ENCODE measurements at regions not wholly inside any gene's neighbourhood (a gene's known extent, or its start where the extent isn't known, plus 50 kb on each side); places are given as distances from the start of the nearest gene placed in this dataset.
"Not testable (repeated sequence)": the region's sequence is repeated elsewhere in the genome, so short reads cannot be mapped to it uniquely, and the experiment has no call there.

DNA sequence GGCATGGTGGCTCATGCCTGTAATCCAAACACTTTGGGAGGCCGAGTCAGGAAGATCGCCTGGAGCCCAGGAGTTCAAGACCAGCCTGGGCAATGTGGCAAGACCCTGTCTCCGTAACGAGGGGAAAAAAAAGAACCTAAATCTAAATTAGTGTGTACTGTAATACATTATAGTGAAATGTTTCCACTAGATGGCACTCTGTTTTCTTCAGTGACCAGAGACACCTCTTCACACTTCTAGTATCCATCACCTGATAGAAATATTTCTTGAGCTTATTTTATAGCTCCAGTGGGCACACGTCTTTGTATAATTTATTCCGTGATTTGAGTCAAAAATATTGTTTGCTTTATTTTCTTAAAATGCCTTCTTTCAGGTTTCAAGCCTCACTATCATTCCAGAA is 600.9 kb upstream of the DIPK2B start:
- POLR2A ChIA-PET: interaction anchor here (1.2 kb wide), 1 partner anchor 32 kb away, joined by 3 read pairs; no protein-coding TSS in a partner anchor
- no peaks in the 10 kb centered on the region for H3K9me3 ChIP-seq (replicated peaks; ENCODE audit: control insufficient read depth, insufficient read depth, low read length)
- no peak overlapping the region for H3K4me3 ChIP-seq (replicated peaks in 1 of 3; ENCODE audit: insufficient read depth in 1 of 3, low read depth in 1 of 3, low read length in 3 of 3)
- CTCF ChIA-PET: interaction anchor here (0.6 to 1.8 kb wide), 18 partner anchors 8 to 607 kb away, joined by 3 to 20 read pairs (median 5); no protein-coding TSS in a partner anchor
- no peak overlapping the region for H3K9ac ChIP-seq (replicated peaks; ENCODE audit: extremely low read depth, insufficient read depth, low read length)
- no peaks in the 10 kb centered on the region for H4K20me1 ChIP-seq (replicated peaks; ENCODE audit: control insufficient read depth, extremely low read depth, insufficient read depth, low read length)
- intact Hi-C loops (cut with micrococcal nuclease) (no loop called here), dilution Hi-C loops (cut with MboI; ENCODE audit: extremely low pct_ligation_motif_present, low sequenced_read_pairs) (no loop called here)
- H3K36me3 ChIP-seq (ENCODE audit: control insufficient read depth in 2 of 2, extremely low read depth in 1 of 2, insufficient read depth in 2 of 2, low read length in 2 of 2): no peaks in the 10 kb centered on the region
- H3K9me1 ChIP-seq (replicated peaks; ENCODE audit: control insufficient read depth, extremely low read depth, insufficient read depth, low read length): no peaks in the 10 kb centered on the region
- FAIRE-seq: peak; percentile 49
- H3K79me2 ChIP-seq (ENCODE audit: control insufficient read depth, insufficient read depth, low read length): peaks cover 41% of the 10 kb centered on the region
- DNase-seq (ENCODE audit: low read depth, low spot score): peak; percentile 43
- peaks cover 31% of the 10 kb centered on the region for H3K4me1 ChIP-seq (ENCODE audit: control insufficient read depth, extremely low read depth, insufficient read depth, low read length)
- no peak overlapping the region for H2AFZ ChIP-seq (ENCODE audit: low read depth, low read length)
- TF ChIP-seq, protein P1, sequence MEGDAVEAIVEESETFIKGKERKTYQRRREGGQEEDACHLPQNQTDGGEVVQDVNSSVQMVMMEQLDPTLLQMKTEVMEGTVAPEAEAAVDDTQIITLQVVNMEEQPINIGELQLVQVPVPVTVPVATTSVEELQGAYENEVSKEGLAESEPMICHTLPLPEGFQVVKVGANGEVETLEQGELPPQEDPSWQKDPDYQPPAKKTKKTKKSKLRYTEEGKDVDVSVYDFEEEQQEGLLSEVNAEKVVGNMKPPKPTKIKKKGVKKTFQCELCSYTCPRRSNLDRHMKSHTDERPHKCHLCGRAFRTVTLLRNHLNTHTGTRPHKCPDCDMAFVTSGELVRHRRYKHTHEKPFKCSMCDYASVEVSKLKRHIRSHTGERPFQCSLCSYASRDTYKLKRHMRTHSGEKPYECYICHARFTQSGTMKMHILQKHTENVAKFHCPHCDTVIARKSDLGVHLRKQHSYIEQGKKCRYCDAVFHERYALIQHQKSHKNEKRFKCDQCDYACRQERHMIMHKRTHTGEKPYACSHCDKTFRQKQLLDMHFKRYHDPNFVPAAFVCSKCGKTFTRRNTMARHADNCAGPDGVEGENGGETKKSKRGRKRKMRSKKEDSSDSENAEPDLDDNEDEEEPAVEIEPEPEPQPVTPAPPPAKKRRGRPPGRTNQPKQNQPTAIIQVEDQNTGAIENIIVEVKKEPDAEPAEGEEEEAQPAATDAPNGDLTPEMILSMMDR (IDR thresholded peaks at IDR 0.05; ENCODE audit: extremely low read depth in 1 of 2, insufficient read depth in 1 of 2, low read depth in 1 of 2, low read length in 2 of 2): peak in 1 of 2 donors; percentile 9
- TF ChIP-seq EZH2 (IDR thresholded peaks at IDR 0.05; ENCODE audit: borderline replicate concordance, low read depth, low read length, severe bottlenecking) (no peak), MYC (IDR thresholded peaks at IDR 0.05; ENCODE audit: low read depth, low read length) (no peak)
- H3K27me3 ChIP-seq (ENCODE audit: control insufficient read depth in 2 of 2, insufficient read depth in 2 of 2, low read length in 2 of 2): no peaks in the 10 kb centered on the region
- H3K27ac ChIP-seq (ENCODE audit: insufficient read depth, low read depth, low read length): peak overlapping the region; percentile 36
- BruUV-seq (replicated peaks): no TSS peak
- H3K4me2 ChIP-seq (ENCODE audit: insufficient read depth, low read length): peak overlapping the region; percentile 92

DNA sequence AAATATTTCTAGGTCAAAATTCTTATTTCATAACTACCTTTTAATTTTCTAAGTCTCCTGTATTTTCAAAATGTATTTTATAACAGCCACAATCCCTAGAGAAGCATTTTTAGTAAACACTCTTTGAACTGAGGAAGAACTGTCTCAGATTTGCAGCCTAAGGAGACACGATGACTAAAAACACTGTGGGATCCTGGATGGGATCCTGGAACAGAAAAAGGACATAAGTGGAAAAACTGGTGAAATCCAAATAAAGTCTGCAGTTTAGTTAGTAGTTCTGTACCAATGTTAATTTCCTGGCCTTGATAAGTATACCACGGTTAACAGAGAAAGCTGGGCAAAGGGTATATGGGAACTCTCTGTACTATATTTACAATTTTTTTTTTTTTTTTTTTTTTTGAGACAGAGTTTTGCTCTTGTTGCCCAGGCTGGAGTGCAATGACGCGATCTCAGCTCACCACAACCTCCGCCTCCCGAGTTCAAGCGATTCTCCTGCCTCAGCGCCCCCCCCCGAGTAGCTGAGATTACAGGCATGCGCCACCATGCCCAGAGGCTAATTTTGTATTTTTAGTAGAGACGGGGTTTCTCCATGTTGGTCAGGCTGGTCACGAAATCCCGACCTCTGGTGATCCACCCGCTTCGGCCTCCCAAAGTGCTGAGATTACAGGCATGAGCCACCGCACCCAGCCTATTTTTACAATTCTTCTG is 600.2 kb upstream of the DIPK2B start:
- H3K9me1 ChIP-seq (replicated peaks; ENCODE audit: control insufficient read depth, extremely low read depth, insufficient read depth, low read length); DNase-seq (ENCODE audit: low read depth, low spot score); H3K4me3 ChIP-seq (replicated peaks in 1 of 3; ENCODE audit: insufficient read depth in 1 of 3, low read depth in 1 of 3, low read length in 3 of 3); H3K27ac ChIP-seq (ENCODE audit: insufficient read depth, low read depth, low read length); H3K27me3 ChIP-seq (ENCODE audit: control insufficient read depth in 2 of 2, insufficient read depth in 2 of 2, low read length in 2 of 2); intact Hi-C loops (cut with micrococcal nuclease); H4K20me1 ChIP-seq (replicated peaks; ENCODE audit: control insufficient read depth, extremely low read depth, insufficient read depth, low read length); H3K9ac ChIP-seq (replicated peaks; ENCODE audit: extremely low read depth, insufficient read depth, low read length); H2AFZ ChIP-seq (ENCODE audit: low read depth, low read length); H3K36me3 ChIP-seq (ENCODE audit: control insufficient read depth in 2 of 2, extremely low read depth in 1 of 2, insufficient read depth in 2 of 2, low read length in 2 of 2); BruUV-seq (replicated peaks); H3K4me2 ChIP-seq (ENCODE audit: insufficient read depth, low read length); H3K9me3 ChIP-seq (replicated peaks; ENCODE audit: control insufficient read depth, insufficient read depth, low read length); FAIRE-seq; dilution Hi-C loops (cut with MboI; ENCODE audit: extremely low pct_ligation_motif_present, low sequenced_read_pairs): not testable (repeated sequence)
- H3K4me1 ChIP-seq (ENCODE audit: control insufficient read depth, extremely low read depth, insufficient read depth, low read length): peaks cover 26% of the 10 kb centered on the region
- ChIA-PET CTCF (interaction anchor here (0.9 to 1.4 kb wide), 6 partner anchors 9 to 575 kb away, joined by 3 to 20 read pairs (median 6); no protein-coding TSS in a partner anchor), POLR2A (interaction anchor here (1.2 kb wide), 1 partner anchor 31 kb away, joined by 3 read pairs; no protein-coding TSS in a partner anchor)
- peaks cover 44% of the 10 kb centered on the region for H3K79me2 ChIP-seq (ENCODE audit: control insufficient read depth, insufficient read depth, low read length)
